ENCODE measurements at regions not wholly inside any gene's neighbourhood (a gene's known extent, or its start where the extent isn't known, plus 50 kb on each side); places are given as distances from the start of the nearest gene placed in this dataset.

- no peak for TF ChIP-seq POLR2AphosphoS5 (IDR thresholded peaks at IDR 0.05)
- TF ChIP-seq EP300 (IDR thresholded peaks at IDR 0.05) = no peak
- intact Hi-C loops (cut with DNase I) = no loop called here
- 87 to 94% methylated on average over 2 of the region's 2 CpGs for WGBS, 2 donors
Measured at GRCh38 chr14:37857774-37858266, 262.4 kb downstream of the TTC6 start.

GRCh38 chr14:37858733-37859132 is 263.3 kb downstream of the TTC6 start:
- Histone ChIP-seq H3K9me3 (no peaks in the 10 kb centered on the region), H3K36me3 (no peaks in the 10 kb centered on the region), H3K27ac (no peak overlapping the region), H3K27me3 (no peaks in the 10 kb centered on the region), H3K4me1 (peaks cover 0 to 6% (median 0%) of the 10 kb centered on the region in 4 donors), H3K4me3 (no peak overlapping the region)
- TF ChIP-seq POLR2AphosphoS5 (IDR thresholded peaks at IDR 0.05) (no peak), CTCF (IDR thresholded peaks at IDR 0.05) (no peak), POLR2A (IDR thresholded peaks at IDR 0.05) (no peak), EP300 (IDR thresholded peaks at IDR 0.05) (no peak)
- no peak for DNase-seq
- WGBS, 2 donors = 36 to 79% methylated on average over 1 of the region's 1 CpG
- intact Hi-C loops (cut with DNase I) = no loop called here

More at GRCh38 chr14:37857774-37858266, 262.4 kb downstream of the TTC6 start:
- H3K9me3 ChIP-seq = no peaks in the 10 kb centered on the region
- H3K36me3 ChIP-seq = no peaks in the 10 kb centered on the region
- H3K27ac ChIP-seq = no peak overlapping the region
- H3K4me3 ChIP-seq = no peak overlapping the region
- H3K4me1 ChIP-seq = peaks cover 0 to 6% (median 0%) of the 10 kb centered on the region in 4 donors
- no peak for DNase-seq
- H3K27me3 ChIP-seq = no peaks in the 10 kb centered on the region

GRCh38 chr14:37859177-37859576 is 263.7 kb downstream of the TTC6 start:
- Histone ChIP-seq H3K4me3 (no peak overlapping the region), H3K27me3 (no peaks in the 10 kb centered on the region), H3K27ac (no peak overlapping the region), H3K36me3 (no peaks in the 10 kb centered on the region), H3K4me1 (peaks cover 0 to 9% (median 1%) of the 10 kb centered on the region in 4 donors), H3K9me3 (no peaks in the 10 kb centered on the region)
- intact Hi-C loops (cut with DNase I) = no loop called here
- DNase-seq = no peak
- 89 to 92% methylated on average over 3 of the region's 3 CpGs for WGBS, 2 donors
- TF ChIP-seq POLR2AphosphoS5 (IDR thresholded peaks at IDR 0.05) (no peak), EP300 (IDR thresholded peaks at IDR 0.05) (no peak), CTCF (IDR thresholded peaks at IDR 0.05) (no peak), POLR2A (IDR thresholded peaks at IDR 0.05) (no peak)

- WGBS, 2 donors = 34 to 63% methylated on average over 3 of the region's 3 CpGs
- intact Hi-C loops (cut with DNase I) = no loop called here
- no peak for DNase-seq
- H3K36me3 ChIP-seq = no peaks in the 10 kb centered on the region
- no peak overlapping the region for H3K4me3 ChIP-seq
- H3K27ac ChIP-seq = no peak overlapping the region
- H3K4me1 ChIP-seq = peaks cover 0 to 25% (median 21%) of the 10 kb centered on the region in 4 donors
- no peaks in the 10 kb centered on the region for H3K27me3 ChIP-seq
- H3K9me3 ChIP-seq = no peaks in the 10 kb centered on the region
- TF ChIP-seq CTCF (IDR thresholded peaks at IDR 0.05) = no peak
- TF ChIP-seq EP300 (IDR thresholded peaks at IDR 0.05) = no peak
- TF ChIP-seq POLR2A (IDR thresholded peaks at IDR 0.05) = no peak
- TF ChIP-seq POLR2AphosphoS5 (IDR thresholded peaks at IDR 0.05) = no peak
Measured at GRCh38 chr14:37862263-37862662, 266.8 kb downstream of the TTC6 start.

GRCh38 chr14:37864128-37864527 is 268.7 kb downstream of the TTC6 start:
- Histone ChIP-seq H3K27ac (peak overlapping the region in 3 of 4 donors; percentile 37 to 71 (median 64)), H3K9me3 (no peaks in the 10 kb centered on the region), H3K4me1 (peaks cover 0 to 25% (median 21%) of the 10 kb centered on the region in 4 donors), H3K27me3 (no peaks in the 10 kb centered on the region), H3K36me3 (no peaks in the 10 kb centered on the region), H3K4me3 (no peak overlapping the region)
- no peak for DNase-seq
- WGBS, 2 donors = 85 to 93% methylated on average over 6 of the region's 6 CpGs
- TF ChIP-seq EP300 (IDR thresholded peaks at IDR 0.05) (no peak), POLR2AphosphoS5 (IDR thresholded peaks at IDR 0.05) (no peak), CTCF (IDR thresholded peaks at IDR 0.05) (no peak), POLR2A (IDR thresholded peaks at IDR 0.05) (no peak)
- intact Hi-C loops (cut with DNase I) = loop anchor here (2.0 kb wide), 1 partner anchor 39 kb away; no protein-coding TSS in a partner anchor
